Large intestine (tissue), 3 donors: ENCODE measurements at regions not wholly inside any gene's neighbourhood (a gene's known extent, or its start where the extent isn't known, plus 50 kb on each side); places are given as distances from the start of the nearest gene placed in this dataset.
"Not testable (repeated sequence)": the region's sequence is repeated elsewhere in the genome, so short reads cannot be mapped to it uniquely, and the experiment has no call there.

Experiments used
- DNase-seq, 2 donors: peaks; one replicate each; pipeline versions ENCODE4 v3.0.0 to v3.0.0-alpha.2; 2013
- H3K27ac ChIP-seq: one replicate; pipeline ENCODE4 v1.5.1; 2013; ENCODE audit warnings: low read length
- H3K27me3 ChIP-seq: 2 replicates; pipeline ENCODE4 v1.6.1; 2013; ENCODE audit warnings: low read length; ENCODE audit not compliant: control insufficient read depth, insufficient read depth
- H3K36me3 ChIP-seq: 2 replicates; pipeline ENCODE4 v1.6.1; 2013; ENCODE audit warnings: low read length; ENCODE audit not compliant: control insufficient read depth, insufficient read depth
- H3K4me1 ChIP-seq: one replicate; pipeline ENCODE4 v1.6.1; 2013; ENCODE audit warnings: low read length; ENCODE audit not compliant: control insufficient read depth, insufficient read depth
- H3K4me3 ChIP-seq: one replicate; pipeline ENCODE4 v1.5.1; 2013; ENCODE audit warnings: low read length
- H3K9me3 ChIP-seq: one replicate; pipeline ENCODE4 v1.6.1; 2013; ENCODE audit warnings: mild to moderate bottlenecking, low read depth, low read length, moderate library complexity; ENCODE audit not compliant: control insufficient read depth
- WGBS: methylation state at CpG from one replicate; pipeline ENCODE4 v1.1.5; 2013; ENCODE audit warnings: low lambda C conversion rate; ENCODE audit not compliant: insufficient coverage; 5-methylcytosine and 5-hydroxymethylcytosine counted together

GRCh38 chr15:26197719-26198118 is 334.6 kb upstream of the ATP10A start:
- H3K27me3 ChIP-seq, result no peaks in the 10 kb centered on the region
- DNase-seq, result no peak
- no peaks in the 10 kb centered on the region for H3K36me3 ChIP-seq
- H3K4me3 ChIP-seq, result no peak overlapping the region
- H3K9me3 ChIP-seq, result no peaks in the 10 kb centered on the region
- H3K4me1 ChIP-seq, result no peaks in the 10 kb centered on the region
- no CpG with 5 or more reads among the region's 5 CpGs for WGBS
- no peak overlapping the region for H3K27ac ChIP-seq

- Histone ChIP-seq H3K27ac (no peak overlapping the region), H3K4me1 (no peaks in the 10 kb centered on the region), H3K27me3 (no peaks in the 10 kb centered on the region), H3K36me3 (no peaks in the 10 kb centered on the region), H3K9me3 (no peaks in the 10 kb centered on the region), H3K4me3 (no peak overlapping the region)
- DNase-seq, result no peak
- WGBS, result no CpG with 5 or more reads among the region's 1 CpG
These were observed 333.9 kb upstream of the ATP10A start for GRCh38 chr15:26197060-26197459.

GRCh38 chr15:26191193-26191592 is 328.1 kb upstream of the ATP10A start:
- H3K27ac ChIP-seq, result no peak overlapping the region
- H3K36me3 ChIP-seq, result no peaks in the 10 kb centered on the region
- DNase-seq, result no peak
- H3K4me1 ChIP-seq, result no peaks in the 10 kb centered on the region
- no peaks in the 10 kb centered on the region for H3K9me3 ChIP-seq
- WGBS, result 100% methylated on average over 1 of the region's 2 CpGs
- H3K4me3 ChIP-seq, result no peak overlapping the region
- no peaks in the 10 kb centered on the region for H3K27me3 ChIP-seq

GRCh38 chr15:26186138-26186537 is 323.0 kb upstream of the ATP10A start:
- H3K4me3 ChIP-seq, H3K27me3 ChIP-seq, H3K36me3 ChIP-seq, H3K4me1 ChIP-seq, H3K9me3 ChIP-seq, H3K27ac ChIP-seq, DNase-seq: not testable (repeated sequence)
- no CpG with 5 or more reads among the region's 10 CpGs for WGBS

GRCh38 chr15:26182441-26182840 is 319.3 kb upstream of the ATP10A start:
- no peaks in the 10 kb centered on the region for H3K4me1 ChIP-seq
- no peaks in the 10 kb centered on the region for H3K9me3 ChIP-seq
- no peak for DNase-seq
- no peak overlapping the region for H3K27ac ChIP-seq
- WGBS, result 60% methylated on average over 1 of the region's 2 CpGs
- no peaks in the 10 kb centered on the region for H3K36me3 ChIP-seq
- H3K4me3 ChIP-seq, result no peak overlapping the region
- H3K27me3 ChIP-seq, result no peaks in the 10 kb centered on the region

GRCh38 chr15:26179906-26180305 is 316.8 kb upstream of the ATP10A start:
- no peaks in the 10 kb centered on the region for H3K9me3 ChIP-seq
- H3K27me3 ChIP-seq, result no peaks in the 10 kb centered on the region
- no peak overlapping the region for H3K27ac ChIP-seq
- no peaks in the 10 kb centered on the region for H3K4me1 ChIP-seq
- no CpG with 5 or more reads among the region's 6 CpGs for WGBS
- no peak for DNase-seq
- no peak overlapping the region for H3K4me3 ChIP-seq
- no peaks in the 10 kb centered on the region for H3K36me3 ChIP-seq

- no peak overlapping the region for H3K27ac ChIP-seq
- no peak overlapping the region for H3K4me3 ChIP-seq
- WGBS, result no CpG with 5 or more reads among the region's 19 CpGs
- no peaks in the 10 kb centered on the region for H3K4me1 ChIP-seq
- no peaks in the 10 kb centered on the region for H3K9me3 ChIP-seq
- H3K27me3 ChIP-seq, result no peaks in the 10 kb centered on the region
- peak in 1 of 2 donors; percentile 5 for DNase-seq
- H3K36me3 ChIP-seq, result no peaks in the 10 kb centered on the region
These were observed 315.6 kb upstream of the ATP10A start for GRCh38 chr15:26178640-26179220.

GRCh38 chr15:26177816-26178215 is 314.7 kb upstream of the ATP10A start:
- no peak overlapping the region for H3K27ac ChIP-seq
- H3K4me1 ChIP-seq, result no peaks in the 10 kb centered on the region
- H3K4me3 ChIP-seq, result no peak overlapping the region
- WGBS, result no CpG with 5 or more reads among the region's 4 CpGs
- no peaks in the 10 kb centered on the region for H3K27me3 ChIP-seq
- H3K36me3 ChIP-seq, result no peaks in the 10 kb centered on the region
- no peak for DNase-seq
- H3K9me3 ChIP-seq, result no peaks in the 10 kb centered on the region

GRCh38 chr15:26176831-26177230 is 313.7 kb upstream of the ATP10A start:
- H3K36me3 ChIP-seq, result no peaks in the 10 kb centered on the region
- no peaks in the 10 kb centered on the region for H3K27me3 ChIP-seq
- DNase-seq, result no peak
- WGBS, result no CpG with 5 or more reads among the region's 10 CpGs
- no peak overlapping the region for H3K27ac ChIP-seq
- H3K4me3 ChIP-seq, result no peak overlapping the region
- H3K9me3 ChIP-seq, result no peaks in the 10 kb centered on the region
- no peaks in the 10 kb centered on the region for H3K4me1 ChIP-seq

- Histone ChIP-seq H3K27me3 (no peaks in the 10 kb centered on the region), H3K27ac (no peak overlapping the region), H3K36me3 (no peaks in the 10 kb centered on the region), H3K9me3 (no peaks in the 10 kb centered on the region), H3K4me1 (no peaks in the 10 kb centered on the region), H3K4me3 (no peak overlapping the region)
- WGBS, result 71% methylated on average over 1 of the region's 3 CpGs
- no peak for DNase-seq
These were observed 308.1 kb upstream of the ATP10A start for GRCh38 chr15:26171266-26171665.

GRCh38 chr15:26166429-26166828 is 303.3 kb upstream of the ATP10A start:
- Histone ChIP-seq H3K4me3 (no peak overlapping the region), H3K27ac (no peak overlapping the region), H3K9me3 (no peaks in the 10 kb centered on the region), H3K36me3 (no peaks in the 10 kb centered on the region), H3K4me1 (no peaks in the 10 kb centered on the region), H3K27me3 (no peaks in the 10 kb centered on the region)
- DNase-seq, result no peak
- no CpG with 5 or more reads among the region's 4 CpGs for WGBS
